ENCODE measurements at regions not wholly inside any gene's neighbourhood (a gene's known extent, or its start where the extent isn't known, plus 50 kb on each side); places are given as distances from the start of the nearest gene placed in this dataset.

- TF ChIP-seq, protein P1, sequence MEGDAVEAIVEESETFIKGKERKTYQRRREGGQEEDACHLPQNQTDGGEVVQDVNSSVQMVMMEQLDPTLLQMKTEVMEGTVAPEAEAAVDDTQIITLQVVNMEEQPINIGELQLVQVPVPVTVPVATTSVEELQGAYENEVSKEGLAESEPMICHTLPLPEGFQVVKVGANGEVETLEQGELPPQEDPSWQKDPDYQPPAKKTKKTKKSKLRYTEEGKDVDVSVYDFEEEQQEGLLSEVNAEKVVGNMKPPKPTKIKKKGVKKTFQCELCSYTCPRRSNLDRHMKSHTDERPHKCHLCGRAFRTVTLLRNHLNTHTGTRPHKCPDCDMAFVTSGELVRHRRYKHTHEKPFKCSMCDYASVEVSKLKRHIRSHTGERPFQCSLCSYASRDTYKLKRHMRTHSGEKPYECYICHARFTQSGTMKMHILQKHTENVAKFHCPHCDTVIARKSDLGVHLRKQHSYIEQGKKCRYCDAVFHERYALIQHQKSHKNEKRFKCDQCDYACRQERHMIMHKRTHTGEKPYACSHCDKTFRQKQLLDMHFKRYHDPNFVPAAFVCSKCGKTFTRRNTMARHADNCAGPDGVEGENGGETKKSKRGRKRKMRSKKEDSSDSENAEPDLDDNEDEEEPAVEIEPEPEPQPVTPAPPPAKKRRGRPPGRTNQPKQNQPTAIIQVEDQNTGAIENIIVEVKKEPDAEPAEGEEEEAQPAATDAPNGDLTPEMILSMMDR (conservative IDR thresholded peaks at IDR 0.05; ENCODE audit: low read length), result no peak
- TF ChIP-seq EZH2phosphoT487 (IDR thresholded peaks at IDR 0.05; ENCODE audit: borderline replicate concordance), result no peak
Measured at GRCh38 chr2:9724565-9724964, 93.8 kb upstream of the YWHAQ start.
